Fibroblast of peridontal ligament (primary cell): ENCODE measurements at regions not wholly inside any gene's neighbourhood (a gene's known extent, or its start where the extent isn't known, plus 50 kb on each side); places are given as distances from the start of the nearest gene placed in this dataset.

ENCODE experiments used
- DNase-seq: peaks from one replicate; pipeline ENCODE4 v3.0.0-alpha.2; 2010; ENCODE audit errors: extremely low read depth

DNA sequence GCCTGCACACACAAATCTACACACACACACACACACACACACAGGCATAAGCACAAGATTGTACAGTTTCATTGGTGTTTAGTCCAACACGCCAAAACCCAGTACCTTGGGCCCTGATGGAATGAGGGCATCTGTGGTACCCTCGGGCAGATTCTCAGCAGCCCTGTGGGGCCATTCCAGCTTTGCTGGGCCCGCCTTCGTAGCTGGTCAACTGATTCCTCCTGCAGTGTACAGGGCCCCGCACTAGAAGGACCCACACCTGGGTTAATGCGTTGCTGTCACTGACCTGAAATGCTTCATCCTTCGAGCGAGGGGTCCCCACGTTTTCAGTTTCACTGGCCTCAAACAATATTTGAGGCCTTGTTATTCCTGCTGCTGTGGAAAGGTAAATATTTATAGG, 731.2 kb downstream of the BRD1 start:
- DNase-seq: no peak

DNA sequence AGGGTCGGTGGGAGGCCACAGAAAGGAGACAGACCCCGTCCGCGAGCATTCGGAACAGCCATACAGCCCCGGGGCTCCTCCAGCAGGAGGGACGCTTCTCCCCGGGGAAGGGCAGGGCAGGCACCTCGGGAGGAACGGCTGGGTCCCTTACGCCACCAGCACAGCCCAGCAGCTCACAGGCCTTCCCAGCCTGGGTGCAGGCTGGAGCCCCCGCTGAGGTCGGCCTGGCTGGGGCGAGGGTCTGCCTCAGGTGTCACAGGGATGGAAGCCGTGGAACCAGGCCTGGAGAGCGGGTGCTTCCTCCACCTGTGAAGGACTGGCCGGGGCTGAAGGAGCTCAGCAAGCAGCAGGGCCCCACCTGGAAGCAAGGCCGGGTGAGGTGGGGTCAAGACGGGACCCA, 732.3 kb downstream of the BRD1 start:
- no peak for DNase-seq

DNA sequence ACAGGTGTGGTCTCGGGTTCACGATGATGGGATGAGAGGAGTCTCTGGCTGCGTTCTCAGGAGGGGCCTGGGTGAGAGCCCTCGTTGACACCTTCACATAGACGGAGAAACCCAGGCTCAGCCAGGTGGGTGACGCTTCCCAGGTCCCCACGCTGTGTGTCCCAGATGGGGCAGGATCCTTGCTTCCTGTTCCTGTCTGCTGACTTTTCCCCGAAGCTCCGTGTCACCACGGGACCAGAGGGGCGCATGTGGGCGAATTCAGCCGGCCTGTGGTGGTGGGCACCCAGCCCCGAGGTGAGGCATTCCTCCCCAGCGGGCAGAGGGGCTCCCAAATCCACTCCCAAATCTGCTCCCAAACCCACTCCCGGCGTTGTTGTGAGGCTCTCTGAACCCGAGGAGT, 732.8 kb downstream of the BRD1 start:
- no peak for DNase-seq

DNA sequence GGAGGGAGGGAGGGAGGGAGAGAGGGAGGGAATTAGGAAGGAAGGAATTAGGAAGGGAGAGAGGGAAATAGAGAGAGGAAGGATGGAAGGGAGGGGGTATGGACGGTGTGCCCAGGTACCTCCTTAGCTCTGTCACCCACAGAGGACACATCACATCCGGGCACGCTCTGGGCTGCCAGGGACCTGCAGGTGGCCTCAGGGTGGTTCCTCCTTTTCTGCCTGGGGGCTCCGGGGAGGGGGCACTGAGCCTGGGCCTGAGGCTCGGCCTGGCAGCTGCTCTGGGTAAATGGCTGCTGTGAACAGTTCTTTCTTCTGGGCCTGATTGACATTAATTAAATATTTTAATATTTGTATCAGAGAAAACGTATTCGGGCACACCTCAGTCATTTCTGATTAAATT, 733.5 kb downstream of the BRD1 start:
- DNase-seq: no peak

DNA sequence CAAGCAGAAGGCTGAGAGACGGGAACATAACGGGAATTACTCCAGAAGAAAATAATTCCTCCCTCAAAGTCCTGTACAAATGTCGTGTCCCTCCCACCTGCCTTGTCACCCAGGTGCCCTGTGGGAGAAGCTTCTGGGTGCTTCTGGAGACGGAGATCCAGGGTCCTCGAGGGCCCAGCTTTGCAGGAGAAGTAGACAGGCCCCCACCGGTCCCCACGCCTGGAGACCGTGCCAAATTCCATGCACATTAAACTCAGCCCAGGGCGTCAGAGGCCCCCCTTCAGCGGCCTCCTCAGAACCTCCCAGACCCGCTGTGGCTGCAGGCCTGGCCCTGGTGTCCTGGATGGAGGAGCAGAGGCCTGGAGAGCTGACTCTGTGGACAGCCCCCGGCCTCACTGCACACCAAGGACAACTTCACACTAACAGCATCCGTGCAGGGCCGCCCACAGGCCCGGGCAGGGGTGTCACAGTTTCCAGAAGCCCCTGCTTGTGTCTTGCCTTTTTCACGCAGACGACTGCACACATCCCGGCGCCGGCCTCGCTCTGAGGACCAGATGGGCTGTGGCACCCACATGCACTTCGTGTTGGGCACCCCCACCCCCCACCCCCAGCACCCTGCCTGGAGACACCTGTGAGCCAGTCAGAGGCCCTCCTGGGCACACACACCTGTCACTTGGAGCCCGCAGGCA, 734.3 kb downstream of the BRD1 start:
- DNase-seq: no peak

DNA sequence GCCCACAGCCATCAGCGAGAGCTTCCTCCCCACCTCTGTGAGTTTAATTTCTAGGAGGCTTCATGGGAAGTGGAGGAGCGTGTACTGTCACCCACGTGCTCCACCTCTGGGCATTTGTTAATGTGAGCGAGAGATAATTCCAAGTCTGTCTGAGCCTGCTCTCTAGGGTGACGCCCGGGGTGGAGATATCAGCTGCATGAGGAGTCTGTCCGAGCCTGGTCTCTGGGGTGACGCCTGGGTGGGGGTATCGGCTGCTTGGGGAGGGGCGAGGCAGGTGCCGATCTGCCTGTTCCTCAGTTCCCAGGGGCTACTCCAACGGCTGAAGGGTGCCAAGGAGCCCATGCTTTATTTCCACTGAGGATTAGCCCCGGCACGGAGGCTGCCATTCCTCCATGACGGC, 735.0 kb downstream of the BRD1 start:
- no peak for DNase-seq

DNA sequence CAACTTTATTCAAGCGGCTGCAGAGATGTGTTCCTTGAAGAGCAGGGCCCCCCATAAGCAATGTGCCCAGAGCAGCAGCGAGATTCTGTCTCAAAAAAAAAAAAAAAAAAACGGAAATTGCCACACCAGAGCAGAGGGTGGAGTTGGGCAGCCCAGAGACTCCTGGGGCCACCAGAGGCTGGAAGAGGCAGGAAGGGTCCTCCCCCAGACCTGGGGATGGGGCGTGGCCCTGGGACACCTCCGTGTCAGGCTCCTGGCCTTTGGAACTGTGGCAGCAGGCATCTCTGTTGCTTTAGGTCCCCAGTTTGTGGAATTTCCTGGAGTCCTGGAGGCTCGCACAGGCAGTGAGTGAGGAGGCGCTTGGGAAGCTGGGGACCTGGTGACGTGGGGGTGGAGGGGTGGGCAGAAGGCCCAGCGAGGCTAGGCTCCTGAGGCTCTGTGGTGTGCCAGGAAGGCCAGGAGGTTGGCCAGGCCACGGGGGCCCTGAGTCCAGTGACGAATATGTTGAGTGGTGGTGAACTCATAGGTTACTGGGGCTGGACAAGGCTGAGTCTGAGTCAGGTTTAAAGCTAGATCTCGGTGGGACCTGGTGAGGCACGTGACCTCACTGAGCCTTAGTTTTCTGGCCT, 735.6 kb downstream of the BRD1 start:
- DNase-seq: no peak

DNA sequence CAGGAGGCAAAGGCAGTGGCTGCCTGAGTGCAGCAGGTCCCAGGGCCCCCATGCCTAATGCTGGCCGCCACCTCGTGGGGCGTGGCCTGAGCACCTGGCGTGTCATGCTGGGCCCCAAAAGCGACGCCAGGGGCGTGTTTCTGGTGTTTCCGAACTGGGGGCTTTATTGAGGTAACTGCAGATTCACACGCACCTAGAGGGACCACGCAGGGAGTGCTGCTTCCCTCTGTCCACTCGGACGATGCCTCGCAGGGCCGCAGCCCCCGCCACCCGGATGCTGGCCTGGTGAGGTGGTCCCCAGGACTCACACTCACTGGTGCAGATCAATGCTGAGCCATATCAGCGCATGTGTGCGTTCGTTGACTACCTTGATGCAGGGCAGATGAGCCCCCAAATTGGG, 736.2 kb downstream of the BRD1 start:
- no peak for DNase-seq

DNA sequence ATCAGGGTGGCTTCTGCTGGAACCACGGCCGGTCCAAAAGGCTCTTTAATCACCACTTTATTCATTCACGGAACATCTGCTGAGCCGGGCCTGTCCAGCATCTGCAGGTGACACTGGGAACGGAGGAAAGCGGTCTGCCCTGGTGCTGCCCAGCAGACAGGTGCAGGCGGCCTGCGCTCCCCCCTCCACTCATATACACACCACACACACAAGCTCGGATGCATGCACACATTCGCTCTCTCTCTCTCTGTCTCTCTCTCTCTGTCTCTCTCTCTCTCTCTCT, 736.9 kb downstream of the BRD1 start:
- DNase-seq: no peak

DNA sequence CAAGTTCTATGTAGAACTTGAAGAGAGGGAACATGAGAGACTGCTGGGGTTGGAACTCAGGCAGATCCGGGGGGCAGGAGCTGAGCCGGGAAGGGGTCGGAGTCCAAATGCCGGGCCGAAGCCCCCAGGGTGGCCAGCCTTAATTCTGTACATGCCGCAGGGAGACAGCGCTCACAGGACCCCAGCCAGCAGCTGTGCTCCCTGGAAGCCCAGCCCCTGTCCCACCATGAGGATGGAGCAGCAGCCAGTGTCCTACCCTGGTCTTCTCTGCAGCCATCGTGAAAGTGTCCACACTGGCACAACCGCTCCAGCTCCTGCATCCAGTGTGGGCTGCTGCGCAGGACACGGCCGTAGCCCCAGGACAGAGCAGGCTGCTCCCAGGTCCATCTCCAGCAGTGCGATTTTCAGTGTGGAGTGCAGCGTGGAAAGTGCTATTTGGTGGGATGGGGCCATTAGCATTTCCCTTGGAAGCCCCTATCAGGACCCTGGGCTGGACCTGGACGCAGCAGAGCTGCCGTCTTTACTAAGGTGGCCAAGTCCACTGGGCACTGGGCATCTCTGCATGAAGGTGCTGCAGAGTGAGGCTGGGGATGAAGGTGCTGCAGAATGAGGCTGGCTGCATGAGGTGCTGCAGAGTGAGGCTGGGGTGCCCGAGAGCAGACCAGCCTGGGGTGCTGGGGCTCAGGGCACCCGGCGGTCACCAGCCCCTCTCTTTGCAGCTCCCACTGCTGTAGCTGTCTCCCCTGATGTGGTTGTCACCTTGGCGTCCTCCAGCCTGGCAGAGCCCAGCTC, 737.4 kb downstream of the BRD1 start:
- no peak for DNase-seq

DNA sequence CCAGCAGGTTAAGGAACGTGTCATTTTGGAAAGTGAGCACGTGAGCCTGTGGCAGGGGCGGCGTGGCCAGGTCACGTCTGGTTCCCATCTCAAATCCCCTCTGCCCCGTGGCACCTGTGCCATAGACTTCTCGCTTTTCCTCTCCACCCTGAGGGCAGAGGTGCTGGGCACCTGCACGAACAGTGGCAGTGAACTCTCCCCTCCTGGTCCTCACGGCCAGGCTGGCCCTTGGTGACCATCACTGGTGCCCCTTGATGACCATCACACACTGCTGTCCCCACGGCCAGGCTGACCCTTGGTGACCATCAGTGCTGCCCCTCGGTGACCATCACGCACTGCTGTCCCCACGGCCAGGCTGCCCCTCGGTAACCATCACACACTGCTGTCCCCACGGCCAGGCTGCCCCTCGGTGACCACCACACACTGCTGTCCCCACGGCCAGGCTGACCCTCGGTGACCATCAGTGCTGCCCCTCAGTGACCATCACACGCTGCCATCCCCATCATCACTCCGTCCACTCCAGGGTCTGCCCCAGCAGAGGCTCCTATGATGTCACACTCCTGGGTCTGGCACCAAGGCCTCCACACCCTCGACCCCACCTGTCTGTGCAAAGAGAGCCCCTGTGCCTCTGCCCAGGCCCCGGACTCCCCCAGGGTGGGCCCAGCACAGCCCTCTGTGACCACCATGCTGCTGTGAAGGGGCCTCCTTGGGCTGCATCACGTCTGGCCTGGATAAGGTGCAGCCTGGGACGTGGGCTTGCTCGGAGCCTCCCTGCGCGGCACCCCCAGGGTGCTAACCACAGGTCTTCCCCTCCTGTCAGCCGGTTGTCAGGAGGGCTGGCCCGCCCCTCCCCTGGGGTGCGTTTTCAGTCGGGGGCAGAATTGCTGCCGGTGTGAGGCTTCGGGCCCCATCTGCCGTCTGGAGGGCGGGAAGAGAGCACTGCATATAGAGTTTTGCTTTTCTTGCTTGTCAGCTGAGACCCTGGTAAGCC, 738.6 kb downstream of the BRD1 start:
- DNase-seq: no peak

DNA sequence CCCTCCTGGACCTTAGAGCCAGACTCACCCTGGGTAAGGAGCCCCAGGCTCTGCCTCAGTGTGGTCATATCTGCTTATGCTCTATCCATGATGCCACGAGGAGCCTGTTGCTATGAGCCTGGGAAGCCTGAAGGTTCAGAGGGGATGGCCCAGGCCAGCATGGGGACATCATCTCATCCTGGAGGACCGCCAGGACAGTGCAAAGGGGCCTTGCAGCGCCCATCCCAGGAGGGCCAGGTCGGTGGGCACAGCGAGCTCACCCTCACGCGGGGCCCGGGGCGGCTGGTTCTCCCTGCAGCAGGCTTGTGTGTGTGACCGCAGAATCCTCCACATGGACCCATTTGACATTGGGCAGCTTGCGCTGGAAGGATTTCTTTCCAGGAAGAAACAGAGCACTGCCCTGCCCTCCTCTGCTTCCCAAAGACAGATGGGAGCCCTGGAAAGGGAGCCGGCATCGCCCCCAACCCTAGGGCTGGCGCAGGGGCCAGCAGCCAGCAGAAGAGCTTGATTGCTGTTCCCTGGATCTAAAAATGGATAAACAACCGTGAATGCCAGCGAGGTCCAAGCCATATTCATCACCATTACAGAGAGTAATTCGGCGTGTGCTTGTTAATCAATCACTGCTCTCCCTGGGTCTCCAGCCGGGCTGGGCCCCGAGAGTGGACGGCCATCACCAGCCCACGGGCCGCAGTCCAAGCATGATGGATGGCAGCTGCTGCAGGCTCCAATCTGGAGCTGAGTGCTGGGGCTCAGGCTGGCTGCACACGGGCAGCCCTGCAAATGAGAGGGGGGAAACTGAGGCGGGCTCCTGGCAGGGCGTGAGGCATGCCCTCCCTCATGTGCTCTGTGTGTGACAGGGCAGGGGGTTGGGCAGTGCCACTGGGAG, 739.7 kb downstream of the BRD1 start:
- DNase-seq: no peak

DNA sequence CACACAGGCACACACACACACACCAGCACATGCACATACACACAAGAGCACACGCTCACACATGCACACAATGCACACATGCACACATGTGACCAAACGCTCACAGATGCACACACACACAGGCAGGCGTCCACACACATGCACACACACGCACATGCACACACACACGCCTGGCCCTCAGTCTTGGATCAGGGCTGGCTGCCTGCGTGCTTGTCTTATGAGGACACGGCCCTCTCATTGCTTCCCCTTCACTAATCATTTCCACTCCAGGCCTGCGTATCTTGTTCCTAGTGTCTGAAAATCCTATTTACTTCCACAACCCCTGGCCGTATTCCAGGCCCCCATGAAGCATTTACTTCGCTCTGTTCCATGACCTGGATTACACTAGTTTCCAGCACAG, 740.5 kb downstream of the BRD1 start:
- no peak for DNase-seq

DNA sequence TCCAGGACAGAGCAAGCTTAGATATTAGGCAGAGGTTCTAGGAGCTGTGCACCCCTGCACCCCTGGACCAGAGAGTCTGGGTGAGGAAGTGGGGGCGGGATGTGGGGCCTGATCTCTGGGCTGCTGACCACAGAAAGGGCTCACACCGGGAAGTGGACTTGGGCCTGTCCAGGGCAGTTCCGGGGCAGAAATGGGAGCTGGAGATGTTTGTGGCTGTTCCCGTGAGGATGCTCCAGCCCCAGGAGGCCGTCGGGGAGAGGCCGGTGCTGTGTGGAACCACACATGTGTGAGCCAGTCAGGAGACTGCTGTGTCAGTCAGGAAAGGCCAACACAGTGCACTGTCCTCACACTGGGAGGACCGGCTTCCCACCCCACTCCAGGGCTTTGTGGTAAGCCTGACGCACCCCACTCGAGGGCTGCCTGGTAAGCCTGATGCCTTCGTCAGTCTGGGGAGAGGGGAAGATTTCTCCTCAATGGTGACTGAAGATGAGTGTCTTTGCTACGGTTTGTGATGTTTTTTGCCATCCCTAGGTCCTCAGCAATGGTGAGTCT, 741.0 kb downstream of the BRD1 start:
- no peak for DNase-seq

DNA sequence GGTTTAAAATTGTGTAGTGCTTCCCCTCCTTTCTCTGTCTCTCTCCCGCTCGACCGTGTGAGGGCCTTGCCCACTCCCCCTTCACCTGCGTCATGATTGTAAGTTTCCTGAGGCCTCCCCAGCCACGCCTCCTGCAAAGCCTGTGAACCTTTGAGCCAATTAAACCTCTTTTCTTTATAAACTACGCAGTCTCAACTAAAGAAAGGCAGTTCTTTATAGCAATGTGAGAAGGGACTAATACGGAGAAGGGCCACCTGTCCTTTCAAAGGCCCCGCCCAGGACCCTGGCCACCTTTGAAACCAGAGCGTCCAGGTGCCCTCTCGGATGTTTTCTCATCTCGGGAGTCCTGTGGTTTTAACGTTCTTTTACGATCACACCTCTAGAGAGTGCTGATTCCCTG, 741.5 kb downstream of the BRD1 start:
- no peak for DNase-seq

DNA sequence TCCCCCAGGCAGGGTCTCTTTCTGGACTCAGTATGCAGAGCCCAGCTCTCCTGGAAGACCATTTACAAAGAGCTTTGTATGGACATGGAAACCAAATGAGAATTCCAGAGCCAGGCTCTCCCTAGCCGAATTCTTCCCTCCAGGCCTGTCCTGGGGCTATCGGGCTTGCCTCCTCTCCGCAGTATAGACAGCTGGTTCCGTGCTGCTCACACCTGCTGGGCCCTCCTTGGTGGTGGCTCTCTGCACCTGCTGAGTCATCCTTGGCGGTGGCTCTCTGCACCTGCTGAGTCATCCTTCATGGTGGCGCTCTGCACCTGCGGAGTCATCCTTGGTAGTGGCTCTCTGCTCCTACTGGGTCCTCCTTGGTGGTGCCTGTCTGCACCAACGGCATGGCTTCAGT, 743.5 kb downstream of the BRD1 start:
- no peak for DNase-seq

DNA sequence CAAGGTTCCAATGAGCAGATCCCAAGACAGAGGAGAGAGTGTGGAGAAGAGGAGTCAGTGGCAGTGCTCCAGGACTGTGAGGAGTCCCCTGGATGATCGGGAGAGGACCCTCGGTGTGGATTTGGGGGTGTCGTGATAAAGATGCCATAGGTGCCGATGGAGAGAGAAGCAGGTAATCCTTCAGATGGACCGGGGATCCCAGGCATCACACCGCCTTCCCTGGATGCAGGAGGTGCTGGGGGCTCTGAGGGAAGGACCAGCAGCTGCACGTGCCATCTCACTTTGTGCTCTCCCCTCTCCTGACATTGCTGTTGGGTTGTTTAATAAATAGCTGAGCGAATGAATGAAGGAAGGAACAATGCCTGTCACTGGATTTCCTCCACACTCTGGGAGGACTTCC, 744.1 kb downstream of the BRD1 start:
- no peak for DNase-seq

DNA sequence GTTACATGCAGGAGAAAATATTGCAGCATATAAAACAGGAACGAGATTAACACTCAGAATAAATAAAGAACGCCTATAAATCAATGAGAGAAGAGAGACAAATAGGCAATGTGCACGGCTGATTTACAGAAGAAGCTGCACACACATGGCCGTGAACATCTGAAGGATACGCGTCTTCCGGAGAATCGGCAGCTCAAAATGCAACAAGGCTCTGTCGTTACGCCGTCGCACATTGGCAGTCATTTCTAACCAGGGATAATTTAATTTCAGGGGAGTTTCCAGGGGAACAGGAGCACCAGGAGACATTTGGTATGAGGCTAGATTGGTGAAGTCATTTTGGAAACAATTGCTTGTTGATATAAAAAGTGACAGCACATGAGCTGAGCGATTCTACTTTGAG, 745.2 kb downstream of the BRD1 start:
- no peak for DNase-seq

DNA sequence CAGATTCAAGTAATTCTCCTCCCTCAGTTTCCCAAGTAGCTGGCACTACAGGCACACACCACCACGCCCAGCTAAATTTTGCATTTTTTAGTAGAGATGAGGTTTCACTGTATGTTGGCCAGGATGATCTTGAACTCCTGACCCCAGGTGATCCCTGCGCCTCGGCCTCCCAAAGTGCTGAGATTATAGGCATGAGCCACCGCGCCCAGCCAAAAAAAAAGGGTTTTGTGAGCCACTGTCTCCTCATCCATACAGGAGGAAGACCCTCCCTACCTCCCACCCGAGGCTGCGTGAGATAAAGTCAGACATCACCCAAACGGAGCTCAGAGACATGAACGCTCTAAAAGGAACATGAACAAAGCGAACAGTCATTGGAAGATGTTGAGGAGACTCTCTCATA, 745.7 kb downstream of the BRD1 start:
- no peak for DNase-seq

DNA sequence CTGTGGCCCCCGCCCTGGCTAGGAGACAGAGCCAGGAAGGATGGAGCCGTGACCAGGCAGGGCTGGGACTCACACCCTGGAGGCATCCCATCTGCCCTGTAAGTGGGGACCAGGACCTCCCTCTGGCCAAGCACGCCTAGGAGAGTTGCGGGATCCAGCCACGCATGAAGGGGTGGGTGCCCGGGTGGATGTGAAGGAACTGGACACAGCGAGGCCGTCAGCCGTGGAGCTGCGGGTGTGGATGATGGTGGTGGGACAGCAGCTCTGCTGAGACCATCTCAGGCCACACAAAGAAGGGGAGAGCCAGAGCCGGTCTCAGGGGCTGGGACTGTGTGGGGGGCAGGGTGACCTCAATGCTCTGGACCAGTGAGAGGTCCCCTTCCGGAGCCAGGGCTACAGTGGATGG, 746.4 kb downstream of the BRD1 start:
- no peak for DNase-seq

DNA sequence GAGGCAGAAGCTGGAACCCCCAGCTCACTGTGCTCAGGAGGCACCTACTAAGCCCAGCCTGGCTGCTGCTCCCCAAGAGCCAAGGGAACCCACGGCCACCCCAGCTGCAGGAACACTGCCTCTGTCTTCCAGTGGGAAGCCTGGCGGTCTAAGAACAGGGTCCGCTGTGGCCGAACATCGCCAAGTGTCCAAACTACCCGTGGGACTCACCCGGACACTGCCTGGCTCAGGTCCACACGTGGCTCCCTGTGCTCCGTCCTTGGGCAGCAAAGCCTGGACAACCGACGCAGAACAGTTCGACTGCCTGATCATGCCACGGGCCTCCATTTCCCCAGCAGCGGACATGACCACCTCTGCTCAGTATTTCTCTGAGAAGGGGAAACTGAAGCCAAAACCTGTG, 747.0 kb downstream of the BRD1 start:
- DNase-seq: no peak
